ENCODE measurements at regions not wholly inside any gene's neighbourhood (a gene's known extent, or its start where the extent isn't known, plus 50 kb on each side); places are given as distances from the start of the nearest gene placed in this dataset.

DNA sequence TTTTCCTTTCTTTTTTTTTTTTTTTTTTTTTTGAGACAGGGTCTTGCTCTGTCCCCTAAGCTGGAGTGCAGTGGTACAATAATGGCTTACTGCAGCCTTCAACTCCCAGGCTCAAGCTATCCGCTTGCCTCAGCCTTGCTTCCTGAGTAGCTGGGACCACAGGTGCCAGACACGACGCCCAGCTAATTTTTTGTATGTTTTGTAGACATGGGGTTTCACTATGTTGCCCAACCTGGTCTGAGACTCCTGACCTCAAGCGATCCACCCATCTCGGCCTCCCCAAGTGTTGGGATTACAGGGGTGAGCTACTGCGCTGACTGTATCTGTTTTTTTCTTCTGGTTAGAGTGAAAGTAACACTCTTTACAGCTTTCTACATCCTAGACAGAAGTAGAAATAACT is 167.9 kb upstream of the FOXN2 start:
- no peak for DNase-seq

- no peak for DNase-seq
Observed at GRCh38 chr2:48147719-48148118, 166.8 kb upstream of the FOXN2 start.

- no peak for DNase-seq
Observed at GRCh38 chr2:48148841-48149430, 165.5 kb upstream of the FOXN2 start.

DNA sequence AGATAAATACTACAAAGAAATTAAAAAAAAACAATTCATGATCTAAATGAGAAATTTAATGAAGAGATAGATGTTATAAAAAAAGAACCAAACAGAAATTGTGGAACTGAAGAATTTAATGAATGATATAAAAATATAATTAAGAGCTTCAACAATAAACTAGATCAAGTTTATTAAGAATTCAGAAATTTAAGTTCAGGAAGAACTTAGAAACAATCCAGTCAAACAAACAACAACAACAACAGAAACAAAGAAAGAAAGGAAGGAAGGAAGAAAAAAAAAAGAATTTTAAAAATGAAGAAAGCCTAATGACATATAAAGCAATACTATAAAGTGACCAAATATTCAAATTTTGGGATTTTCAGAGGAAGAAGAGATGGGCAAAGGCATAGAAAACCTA is 157.3 kb upstream of the FOXN2 start:
- no peak for DNase-seq

GRCh38 chr2:48161628-48162027 is 152.9 kb upstream of the FOXN2 start:
- no peak for DNase-seq

- no peak for DNase-seq
Observed at GRCh38 chr2:48162742-48163141, 151.7 kb upstream of the FOXN2 start.

DNA sequence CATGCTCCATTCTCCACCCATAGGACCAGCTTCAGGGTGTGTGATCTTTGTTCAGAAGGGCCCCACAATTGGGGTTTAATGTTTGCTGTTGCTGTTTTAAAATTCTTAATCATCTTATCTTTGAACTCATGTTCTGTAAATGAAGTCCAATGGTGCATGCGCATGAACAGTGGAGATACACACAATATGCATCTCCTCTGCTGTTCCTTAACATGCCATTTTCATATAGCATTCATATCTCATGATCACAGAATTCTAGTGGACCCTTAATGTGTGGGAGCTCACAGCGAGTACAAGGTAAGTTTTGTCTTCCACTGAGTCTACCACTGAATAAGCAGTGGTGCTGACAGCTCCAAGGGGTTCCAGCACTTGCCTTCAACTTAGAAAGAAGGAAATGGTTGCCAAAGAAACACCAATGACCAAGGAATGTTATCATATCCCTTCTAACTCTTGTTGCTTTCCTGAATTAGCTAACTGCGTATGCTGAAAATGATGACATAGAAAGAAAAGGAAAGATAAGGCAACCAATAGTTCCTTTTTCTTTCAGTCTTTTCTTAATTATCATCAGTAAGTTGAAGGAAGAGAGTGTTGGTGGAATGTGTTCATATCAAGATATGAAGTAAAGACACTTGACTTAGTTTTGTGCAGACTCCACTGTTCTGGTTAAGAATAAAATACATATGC is 149.3 kb upstream of the FOXN2 start:
- no peak for DNase-seq

DNA sequence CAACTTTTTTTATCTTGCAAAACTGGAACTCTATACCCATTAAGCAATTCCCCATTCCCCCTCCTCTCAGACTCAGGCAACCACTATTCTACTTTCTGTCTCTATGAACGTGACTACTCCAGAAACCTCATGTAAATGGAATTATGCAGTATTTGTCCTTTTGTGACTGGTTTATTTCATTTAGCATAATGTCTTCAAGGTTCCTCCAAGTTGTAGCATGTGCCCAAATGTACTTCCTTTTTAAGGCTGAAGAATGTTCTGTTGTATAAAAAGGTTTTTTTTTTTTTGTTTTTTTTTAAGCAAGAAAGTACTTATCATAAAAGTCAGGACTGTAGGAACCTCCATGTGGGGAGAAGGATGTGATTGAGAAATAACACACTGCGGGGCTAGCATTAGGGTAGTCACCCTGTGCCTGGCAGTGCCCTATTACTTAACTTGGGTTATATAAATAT is 145.3 kb upstream of the FOXN2 start:
- DNase-seq = no peak

- no peak for DNase-seq
Observed at GRCh38 chr2:48170281-48170680, 144.2 kb upstream of the FOXN2 start.

GRCh38 chr2:48173141-48173540 is 141.3 kb upstream of the FOXN2 start:
- DNase-seq = no peak

- DNase-seq = no peak
Observed at GRCh38 chr2:48174503-48174902, 140.0 kb upstream of the FOXN2 start.

DNA sequence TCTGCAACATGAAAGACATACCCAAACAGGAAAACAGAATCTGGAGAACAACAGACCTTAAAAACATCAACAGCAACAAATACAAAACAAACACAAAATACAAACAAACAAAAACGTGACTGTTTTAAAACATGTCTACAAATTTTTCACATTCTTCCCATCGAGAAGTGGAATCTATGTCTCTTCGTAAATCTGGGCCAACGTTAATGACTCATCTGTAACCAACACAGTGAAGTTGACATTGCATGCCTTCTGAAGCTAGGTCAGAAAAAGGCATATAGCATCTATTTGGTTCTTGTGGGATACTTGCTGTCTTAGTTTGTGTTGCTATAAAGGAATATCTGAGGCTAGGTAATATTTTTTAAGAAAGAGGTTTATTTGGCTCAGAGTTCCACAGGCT is 139.2 kb upstream of the FOXN2 start:
- no peak for DNase-seq

GRCh38 chr2:48175656-48176055 is 138.8 kb upstream of the FOXN2 start:
- DNase-seq = no peak

DNA sequence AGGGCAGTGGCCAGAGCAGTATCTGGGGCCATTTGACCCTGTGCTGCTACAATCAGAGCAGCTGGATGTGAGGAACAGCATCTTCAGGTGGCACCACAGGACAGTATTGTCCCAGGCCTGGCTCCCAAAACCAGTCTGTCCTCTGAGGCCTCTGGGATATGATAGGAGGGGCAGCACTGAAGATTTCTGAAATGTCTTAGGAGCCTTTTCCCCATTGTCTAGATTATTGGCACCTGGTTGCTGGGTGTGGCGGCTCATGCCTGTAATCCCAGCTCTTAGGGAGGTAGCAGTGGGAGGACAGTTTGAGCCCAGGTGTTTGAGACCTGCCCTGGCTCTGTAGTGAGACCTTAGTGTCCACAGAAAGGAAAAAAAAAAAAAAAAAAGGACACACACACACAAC is 137.6 kb upstream of the FOXN2 start:
- no peak for DNase-seq

DNA sequence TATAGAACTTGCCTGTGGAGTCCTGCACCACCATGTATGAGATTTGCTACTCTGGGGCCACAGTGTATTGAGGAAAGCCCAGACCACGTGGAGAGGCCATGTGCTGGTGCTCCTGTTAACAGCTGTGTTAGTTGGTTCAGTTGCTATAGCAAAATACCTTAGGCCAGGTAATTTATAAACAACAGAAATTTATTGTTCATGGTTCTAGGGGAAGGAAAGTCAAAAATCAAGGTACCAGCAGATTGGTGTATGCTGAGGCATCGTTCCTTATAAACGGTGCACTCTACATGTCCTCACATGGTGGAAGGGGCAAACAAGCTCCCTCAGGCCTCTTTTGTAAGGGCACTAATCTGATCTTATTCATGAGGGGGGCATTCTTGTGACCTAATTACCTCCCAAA is 135.9 kb upstream of the FOXN2 start:
- DNase-seq = no peak

DNA sequence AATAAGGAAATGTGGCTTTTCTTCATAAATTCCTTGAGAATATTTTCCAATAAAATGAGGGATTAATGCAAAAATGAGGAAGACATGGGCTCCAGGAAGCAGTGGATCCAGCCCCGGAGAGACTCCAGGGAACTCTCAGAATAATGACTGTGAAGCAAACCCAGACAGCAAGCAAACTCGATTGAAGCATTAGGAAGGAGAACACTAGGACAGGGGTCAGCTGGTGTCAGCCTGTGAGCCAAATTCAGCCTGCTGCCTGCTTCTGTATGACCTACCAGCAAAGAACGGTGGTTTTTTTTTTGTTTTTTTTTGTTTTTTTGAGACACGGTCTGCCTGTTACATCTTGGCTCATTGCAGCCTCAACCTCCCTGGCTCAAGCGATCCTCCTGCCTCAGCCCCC is 133.9 kb upstream of the FOXN2 start:
- no peak for DNase-seq

GRCh38 chr2:48183276-48183675 is 131.2 kb upstream of the FOXN2 start:
- DNase-seq = no peak

DNA sequence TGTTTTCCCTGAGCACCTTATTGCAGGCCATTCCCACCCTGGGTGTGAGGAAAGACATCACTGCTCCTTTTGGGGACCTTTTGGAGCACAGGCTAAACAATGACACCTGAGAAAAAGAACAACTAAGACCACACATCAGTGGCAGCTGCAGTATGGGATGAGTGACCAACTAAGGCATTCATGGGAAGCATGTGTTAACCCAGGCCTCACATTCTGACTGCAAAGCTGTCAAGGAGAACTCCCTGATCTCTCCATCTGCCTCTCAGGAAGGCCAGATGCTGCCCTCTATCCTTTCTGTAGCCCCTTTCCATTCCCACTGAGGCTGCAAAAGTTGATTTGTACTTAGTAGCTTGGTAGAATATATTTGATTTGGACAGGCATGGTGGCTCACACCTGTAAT is 130.5 kb upstream of the FOXN2 start:
- DNase-seq = no peak

GRCh38 chr2:48187503-48187902 is 127.0 kb upstream of the FOXN2 start:
- DNase-seq = no peak

GRCh38 chr2:48189552-48190228 is 124.8 kb upstream of the FOXN2 start:
- no peak for DNase-seq

GRCh38 chr2:48190230-48190629 is 124.3 kb upstream of the FOXN2 start:
- no peak for DNase-seq

DNA sequence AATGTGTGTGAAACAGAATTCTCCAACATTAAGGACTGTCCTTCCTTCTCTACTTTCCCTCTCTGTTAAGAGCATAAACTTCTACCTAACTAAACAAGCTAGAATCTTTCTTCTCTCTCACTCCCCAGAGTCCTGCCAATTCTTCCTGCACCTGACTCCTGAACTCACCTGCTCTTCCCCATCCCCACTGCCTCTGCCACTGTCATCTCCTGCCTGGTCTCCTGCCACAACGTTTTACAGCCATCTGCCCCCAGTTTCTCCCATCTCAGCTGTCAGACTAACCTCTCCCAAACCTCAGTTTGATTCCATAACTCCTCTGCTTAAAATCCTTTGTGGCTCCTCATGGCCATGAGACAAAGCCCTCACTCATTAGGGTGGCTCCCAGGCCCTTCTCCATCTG is 119.8 kb upstream of the FOXN2 start:
- DNase-seq = no peak

DNA sequence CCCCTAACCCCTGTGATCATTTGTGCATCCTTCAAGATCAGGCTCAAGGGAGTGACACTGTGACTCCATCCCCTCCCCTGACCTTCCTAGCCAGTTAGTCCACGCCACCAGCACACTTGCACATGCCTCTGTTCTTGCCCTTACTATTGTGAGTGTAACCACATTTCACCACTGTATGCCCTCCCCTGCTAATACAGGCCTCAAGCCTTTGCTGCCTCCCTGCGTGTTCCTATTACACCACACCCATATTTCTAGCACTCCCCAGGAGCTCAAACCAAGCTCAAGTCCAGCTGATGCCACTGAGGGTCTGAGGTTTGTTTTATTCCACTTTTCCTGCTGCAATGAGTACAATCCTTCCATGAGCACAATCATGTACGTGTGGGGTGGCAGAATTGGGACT is 119.3 kb upstream of the FOXN2 start:
- no peak for DNase-seq

- DNase-seq = no peak
Observed at GRCh38 chr2:48197618-48198017, 116.9 kb upstream of the FOXN2 start.

DNA sequence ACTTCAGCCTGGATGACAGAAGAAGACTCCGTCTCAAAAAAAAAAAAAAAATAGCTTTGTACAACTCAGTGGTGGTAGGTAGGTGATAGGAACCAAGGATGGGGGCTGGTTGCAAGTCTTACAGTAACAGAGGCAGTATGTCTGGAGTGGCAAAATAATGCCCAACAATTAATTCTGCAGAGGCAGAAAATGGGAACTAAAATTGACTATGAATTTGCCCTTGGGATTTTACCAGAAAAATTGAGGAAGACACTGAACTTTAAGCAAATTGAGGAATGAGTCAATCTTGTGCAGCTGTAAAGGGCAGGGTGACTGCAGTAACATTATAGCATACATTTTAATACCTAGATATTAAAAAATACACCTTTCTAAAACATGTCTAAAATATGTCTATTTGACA is 116.1 kb upstream of the FOXN2 start:
- DNase-seq = no peak
